HG03060 (cell line): ENCODE measurements at regions not wholly inside any gene's neighbourhood (a gene's known extent, or its start where the extent isn't known, plus 50 kb on each side); places are given as distances from the start of the nearest gene placed in this dataset.

ENCODE experiments used
- ATAC-seq: cut with Tn5 transposase; IDR thresholded peaks from one replicate; pipeline ENCODE4 v1.9.1; 2021; ENCODE audit warnings: low read depth, moderate number of reproducible peaks; ENCODE audit not compliant: unreplicated experiment

DNA sequence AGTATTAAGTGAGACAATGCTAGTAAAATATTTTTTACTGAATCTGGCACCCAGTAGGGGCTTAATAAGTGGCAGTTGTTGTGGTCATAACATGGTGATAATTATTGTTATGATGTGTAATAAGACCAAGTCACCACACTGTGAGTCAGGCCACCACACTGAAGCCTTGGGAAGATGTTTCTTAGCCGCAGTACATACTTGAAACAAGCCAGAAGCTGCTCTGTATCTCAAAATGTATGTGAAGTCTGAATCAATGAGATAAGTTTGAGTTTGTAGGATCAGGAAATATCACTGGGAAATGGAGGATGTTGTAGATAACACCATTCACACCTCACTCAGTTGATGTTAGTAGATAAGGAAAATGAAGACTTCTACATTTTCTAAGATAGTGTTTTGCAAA is 51.3 kb upstream of the PTPN3 start:
- ATAC-seq = no peak

- ATAC-seq = no peak
Observed at GRCh38 chr9:109551651-109552050, 53.5 kb upstream of the PTPN3 start.

DNA sequence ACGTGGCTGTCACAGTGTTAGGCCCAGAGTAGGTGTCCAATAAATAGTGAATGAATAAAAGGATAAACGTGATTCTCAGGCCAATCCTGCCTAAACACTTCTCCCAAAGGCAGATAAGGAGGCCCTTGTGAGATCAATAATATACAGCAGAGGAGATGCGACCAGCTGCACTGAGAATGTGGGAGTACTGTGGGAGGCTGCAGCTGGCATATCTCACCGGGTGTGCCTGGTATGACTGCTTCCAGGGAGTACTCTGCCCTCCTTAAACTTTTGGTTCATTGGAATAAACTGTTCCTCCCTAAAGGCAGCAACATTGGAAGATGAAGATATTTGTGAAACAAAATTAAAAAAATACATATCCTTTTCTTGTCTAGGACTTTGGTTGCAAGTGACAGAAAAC is 57.1 kb upstream of the PTPN3 start:
- no peak for ATAC-seq

- no peak for ATAC-seq
Observed at GRCh38 chr9:109556061-109556460, 58.0 kb upstream of the PTPN3 start.

- no peak for ATAC-seq
Observed at GRCh38 chr9:109556786-109557185, 58.7 kb upstream of the PTPN3 start.

- no peak for ATAC-seq
Observed at GRCh38 chr9:109557481-109557880, 59.4 kb upstream of the PTPN3 start.

GRCh38 chr9:109558718-109559151 is 60.6 kb upstream of the PTPN3 start:
- no peak for ATAC-seq

DNA sequence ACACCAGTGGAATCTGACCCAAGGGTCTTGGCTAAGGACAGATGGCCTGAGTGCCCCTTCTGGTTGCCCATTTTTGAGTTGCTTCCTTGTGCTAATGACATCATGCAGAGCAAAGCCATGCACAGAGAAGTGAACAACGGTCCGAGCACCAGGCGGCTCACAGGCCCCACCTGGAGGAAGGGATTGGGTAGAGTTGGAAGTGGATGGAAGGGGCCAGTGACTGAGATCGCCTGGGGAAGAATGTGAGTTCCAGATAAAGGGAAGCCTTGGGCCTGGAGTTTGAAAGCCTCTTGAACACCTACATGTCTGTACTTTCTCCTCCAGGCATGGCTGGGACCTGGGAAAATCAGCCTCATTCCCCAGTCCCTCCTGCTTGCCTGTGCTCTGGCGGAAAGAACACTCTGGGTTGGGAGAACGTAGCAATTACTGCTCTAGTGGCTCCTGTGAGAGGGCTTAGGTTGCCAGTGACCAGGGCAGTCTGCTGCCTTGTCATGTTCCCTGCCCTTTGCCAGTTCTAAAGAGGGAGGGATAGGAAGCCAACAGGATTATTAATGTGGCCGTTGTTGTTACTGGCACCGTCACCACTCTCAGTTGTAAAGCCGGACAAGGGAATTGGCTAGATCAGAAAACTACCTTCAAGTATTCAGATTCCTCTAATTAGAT is 62.5 kb upstream of the PTPN3 start:
- no peak for ATAC-seq

DNA sequence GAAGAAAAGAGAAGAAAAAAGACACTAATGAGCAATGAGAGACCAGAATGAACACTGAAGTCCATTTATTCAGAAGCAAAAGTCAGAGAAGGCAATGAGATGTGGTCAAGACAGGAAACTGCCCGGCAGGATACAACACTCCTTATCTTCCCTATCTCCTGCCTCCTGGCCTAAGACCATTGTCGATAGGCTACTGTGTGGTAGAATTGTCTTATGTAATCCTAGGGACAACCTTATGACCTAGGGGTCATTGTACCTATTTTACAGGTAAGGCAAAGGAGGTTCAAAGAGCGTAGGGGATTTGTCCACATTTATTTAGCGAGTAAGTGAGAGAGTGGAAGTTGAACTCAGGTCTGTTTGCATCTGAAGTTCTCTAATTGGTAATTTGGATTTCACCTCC is 63.0 kb upstream of the PTPN3 start:
- no peak for ATAC-seq

DNA sequence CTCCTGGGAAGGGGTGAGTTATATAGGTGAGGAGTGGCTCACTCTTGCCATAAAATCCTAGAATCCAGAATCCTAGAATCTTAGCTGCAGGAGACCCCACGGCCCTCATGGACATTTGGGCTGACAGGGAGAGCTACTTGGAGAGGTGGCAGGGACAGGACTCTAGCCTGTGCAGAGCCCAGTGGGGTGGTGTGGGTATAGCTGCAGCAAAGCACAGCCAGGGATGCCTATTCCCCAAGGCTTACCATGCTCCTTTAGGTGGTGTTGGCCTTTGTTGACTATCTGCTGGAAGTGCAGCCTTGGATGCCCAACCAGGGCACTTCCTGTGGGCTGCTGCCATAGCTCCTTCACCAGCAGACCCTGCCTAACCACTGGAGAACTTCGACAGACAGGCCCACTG is 70.0 kb upstream of the PTPN3 start:
- no peak for ATAC-seq

DNA sequence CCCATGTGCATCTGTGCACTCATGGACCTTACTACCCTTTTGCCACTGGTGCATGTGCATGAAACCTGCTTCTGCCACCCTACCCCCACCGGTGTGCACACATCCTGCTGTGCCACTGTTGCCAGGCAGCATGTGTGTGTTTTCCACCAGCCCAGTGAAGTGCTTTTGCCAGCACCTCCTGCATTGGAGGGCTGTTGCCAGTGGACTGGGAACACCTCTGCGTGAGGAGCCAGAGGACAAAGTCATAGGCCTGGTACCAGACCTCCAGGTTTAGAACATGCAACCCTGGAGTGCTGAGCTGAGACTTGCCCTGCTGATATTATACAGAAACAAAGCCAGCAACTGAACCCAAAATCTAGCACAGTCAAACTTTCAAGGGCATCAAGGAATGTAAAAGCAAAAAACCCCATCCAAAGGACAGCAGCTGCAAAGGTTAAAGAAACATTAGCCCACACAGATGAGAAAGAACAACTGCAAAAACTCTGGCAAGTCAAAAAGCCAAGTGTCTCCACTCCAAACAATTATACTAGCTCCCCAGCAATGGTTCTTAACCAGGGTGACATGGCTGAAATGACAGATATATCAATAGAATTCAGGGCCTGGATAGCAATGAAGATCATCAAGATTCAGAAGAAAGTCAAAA is 70.6 kb upstream of the PTPN3 start:
- no peak for ATAC-seq

DNA sequence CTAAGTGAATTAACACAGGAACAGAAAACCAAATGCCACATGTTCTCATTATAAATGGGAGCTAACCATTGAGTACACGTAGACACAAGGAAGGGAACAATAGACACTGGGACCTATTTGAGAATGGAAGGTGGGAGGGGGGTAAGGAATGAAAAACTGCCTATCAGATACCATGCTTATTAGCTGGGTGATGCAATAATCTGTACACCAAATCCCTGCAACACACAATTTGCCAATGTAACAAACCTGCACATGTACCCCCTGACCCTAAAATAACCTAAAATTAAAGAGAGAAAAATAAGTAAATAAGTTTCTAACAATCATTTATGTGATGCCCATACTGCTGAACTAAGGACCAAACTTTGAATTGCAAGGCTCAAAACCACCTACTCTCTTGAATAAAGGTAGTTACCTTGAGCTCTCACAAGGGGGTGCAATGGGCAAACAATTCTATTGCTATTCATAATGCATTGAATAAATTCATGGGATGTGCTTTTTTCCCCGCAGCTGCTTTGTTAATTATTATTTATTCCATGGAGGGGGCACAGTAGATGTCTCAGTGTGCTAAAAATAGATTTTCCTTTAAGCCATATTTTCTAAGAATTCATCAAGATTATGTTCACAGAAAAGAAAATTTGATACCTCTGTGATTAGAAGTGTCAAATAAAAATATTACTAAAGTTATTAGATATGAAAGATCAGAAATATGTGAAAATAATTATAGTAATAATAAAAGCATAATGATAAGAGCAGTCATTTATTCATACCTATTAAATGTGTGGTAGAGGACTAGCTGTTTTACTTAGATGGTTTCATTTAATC is 76.2 kb upstream of the PTPN3 start:
- ATAC-seq = peak; percentile 62

DNA sequence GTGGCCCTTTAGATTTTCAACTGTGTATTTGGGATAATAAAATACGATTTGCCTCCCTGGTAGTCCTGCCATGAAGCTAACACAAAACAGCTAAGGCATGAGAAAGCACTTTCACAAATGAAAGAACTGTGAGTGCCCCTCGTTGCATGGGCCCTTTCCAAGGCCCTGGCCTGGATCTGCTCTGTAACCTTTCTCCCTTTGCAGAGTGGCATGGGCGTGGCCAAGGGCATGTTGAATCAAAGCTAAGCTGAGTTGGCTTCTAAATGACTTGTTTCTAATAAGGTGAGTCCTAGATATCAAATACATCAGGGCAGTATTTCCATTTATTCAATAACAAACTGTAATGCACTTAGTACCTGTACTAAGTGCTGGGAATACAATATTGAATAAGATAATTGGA is 78.7 kb upstream of the PTPN3 start:
- ATAC-seq = no peak

- no peak for ATAC-seq
Observed at GRCh38 chr9:109579191-109579948, 81.3 kb upstream of the PTPN3 start.

- ATAC-seq = no peak
Observed at GRCh38 chr9:109582386-109582785, 84.3 kb upstream of the PTPN3 start.

GRCh38 chr9:109584205-109584604 is 86.1 kb upstream of the PTPN3 start:
- ATAC-seq = no peak

DNA sequence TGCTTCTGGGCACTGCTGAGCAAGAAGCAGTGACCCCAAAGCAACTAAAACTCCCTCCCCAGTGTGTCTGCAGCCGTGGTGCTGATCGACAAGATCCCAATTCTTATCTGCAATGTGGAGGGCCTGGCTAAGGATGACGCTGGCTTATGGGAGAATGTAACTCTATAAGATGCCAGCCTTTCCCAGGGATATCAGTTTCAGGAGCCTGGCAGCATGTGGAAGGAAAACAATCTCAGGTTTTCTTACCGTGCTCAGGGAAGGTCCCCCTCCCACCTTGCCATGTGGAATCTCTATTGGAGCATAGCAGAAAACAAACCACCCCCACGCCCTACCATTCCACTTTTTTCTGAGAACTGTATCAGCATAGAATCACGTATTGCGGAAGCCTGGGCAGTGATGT is 87.7 kb upstream of the PTPN3 start:
- no peak for ATAC-seq

DNA sequence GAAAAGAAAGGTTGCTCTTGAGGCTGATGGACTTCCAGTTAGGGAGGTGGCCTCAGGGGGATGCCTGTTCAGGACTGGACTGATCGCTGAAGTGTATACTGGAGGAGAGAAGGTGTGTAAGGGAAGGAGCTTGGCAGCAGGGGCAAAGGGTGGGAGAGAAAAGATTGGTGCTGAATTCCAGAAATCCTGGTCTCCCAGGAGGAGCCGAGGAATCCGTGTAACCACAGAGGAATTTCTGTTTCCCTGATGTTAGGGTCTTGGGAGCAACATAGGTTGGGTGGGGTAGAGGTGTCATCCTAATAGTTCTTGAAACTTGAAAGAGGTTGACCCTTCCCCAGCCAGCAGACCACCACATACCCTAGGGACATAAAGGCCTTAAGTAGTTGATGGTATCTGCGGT is 88.9 kb upstream of the PTPN3 start:
- no peak for ATAC-seq

- ATAC-seq = no peak
Observed at GRCh38 chr9:109588415-109588814, 90.3 kb upstream of the PTPN3 start.

DNA sequence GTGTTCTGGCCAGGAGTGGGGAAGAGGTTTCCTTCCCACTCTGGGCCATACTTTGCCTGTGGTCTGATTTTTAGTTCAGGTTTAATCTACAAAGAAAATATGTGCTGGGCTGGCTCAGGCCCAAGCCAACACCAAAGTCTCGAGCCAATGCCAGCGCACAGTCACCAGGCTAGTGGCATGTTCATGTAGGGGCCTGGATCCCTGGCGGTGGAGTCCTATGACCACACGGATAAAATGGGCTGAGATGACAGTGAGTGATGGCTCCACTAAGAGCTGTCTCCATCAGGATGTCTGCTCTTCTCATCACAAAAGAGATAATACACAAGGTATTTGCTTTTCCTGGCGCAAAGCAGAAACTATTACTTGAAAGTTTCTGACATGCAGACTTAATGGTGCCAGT is 92.9 kb upstream of the PTPN3 start:
- no peak for ATAC-seq

GRCh38 chr9:109591691-109592090 is 93.6 kb upstream of the PTPN3 start:
- ATAC-seq = no peak
